GM21717 (cell line): ENCODE measurements at regions not wholly inside any gene's neighbourhood (a gene's known extent, or its start where the extent isn't known, plus 50 kb on each side); places are given as distances from the start of the nearest gene placed in this dataset.

Source experiments
- ATAC-seq: cut with Tn5 transposase; IDR thresholded peaks from one replicate; pipeline ENCODE4 v1.9.1; 2021; ENCODE audit warnings: mild to moderate bottlenecking, moderate library complexity; ENCODE audit not compliant: unreplicated experiment

DNA sequence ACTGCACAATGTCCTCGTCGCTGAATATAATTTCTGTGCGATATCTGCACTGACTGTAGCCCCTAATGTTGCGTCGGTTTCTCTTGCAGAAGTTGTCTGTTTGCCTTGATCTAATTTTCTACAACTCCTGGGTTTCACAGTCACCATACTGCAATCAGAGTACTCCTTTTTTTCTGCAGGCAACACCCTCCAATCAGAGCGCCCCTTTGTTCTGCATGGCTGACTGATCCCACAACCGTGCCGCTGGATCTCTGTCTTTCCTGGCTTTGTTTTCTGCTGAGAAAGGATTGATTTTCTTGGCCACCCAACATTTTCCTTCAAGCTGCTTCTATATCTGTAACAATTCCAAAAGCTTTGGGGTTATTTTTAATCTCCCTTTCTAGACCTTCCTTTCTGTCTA is 182.2 kb upstream of the SMARCA2 start:
- ATAC-seq = no peak

DNA sequence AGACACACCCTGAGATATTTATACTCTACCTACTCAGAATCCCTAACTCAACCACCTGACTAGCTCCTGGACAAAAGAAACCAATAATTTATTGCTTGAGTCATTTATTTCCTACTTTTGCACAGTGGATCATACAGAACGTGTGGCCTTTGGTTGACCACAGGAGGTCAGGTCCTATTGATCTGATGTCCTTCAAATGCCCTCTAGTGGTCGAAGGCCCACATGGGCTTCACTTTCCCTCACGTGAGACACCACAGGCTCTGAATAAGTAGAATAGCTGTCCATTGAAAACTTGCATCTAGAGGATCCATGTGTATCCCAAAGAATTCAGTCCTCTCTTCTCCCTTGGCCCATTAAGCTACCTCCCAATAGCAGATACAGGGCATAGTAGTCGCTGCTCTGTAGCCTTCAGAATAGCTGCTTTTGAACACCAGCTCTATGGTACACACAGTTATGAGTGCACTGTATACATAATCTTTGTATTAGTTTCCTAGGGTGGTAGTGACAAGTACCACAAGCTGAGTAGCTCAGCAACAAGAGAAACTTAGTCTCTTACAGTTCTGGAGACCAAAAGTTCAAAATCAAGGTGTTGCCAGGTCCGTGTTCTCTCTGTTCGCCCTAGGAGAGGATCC is 177.6 kb upstream of the SMARCA2 start:
- ATAC-seq = no peak

- no peak for ATAC-seq
Measured at GRCh38 chr9:1839909-1840308, 175.2 kb upstream of the SMARCA2 start.

GRCh38 chr9:1845425-1845824 is 169.7 kb upstream of the SMARCA2 start:
- no peak for ATAC-seq

DNA sequence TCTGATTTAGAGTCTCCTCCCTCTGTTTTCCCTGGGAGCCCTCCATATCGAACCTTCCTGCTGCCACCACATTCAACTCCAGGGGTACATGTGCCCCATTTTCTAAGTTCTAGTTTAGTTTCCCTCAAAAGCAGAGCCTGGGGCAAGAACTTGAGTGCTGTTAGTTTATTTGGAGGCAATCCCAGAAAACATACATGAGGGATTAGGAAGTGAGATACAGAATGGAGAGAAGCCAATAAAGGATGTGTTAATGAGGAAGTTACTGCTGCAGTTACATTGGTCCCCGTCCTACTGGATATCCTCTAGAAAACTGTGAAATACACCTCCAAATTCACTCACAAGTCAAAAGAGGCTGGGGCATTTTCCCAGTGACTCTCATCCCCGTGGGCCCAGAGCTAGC is 159.4 kb upstream of the SMARCA2 start:
- no peak for ATAC-seq

GRCh38 chr9:1857808-1858207 is 157.3 kb upstream of the SMARCA2 start:
- no peak for ATAC-seq

- ATAC-seq = peak; percentile 68
Measured at GRCh38 chr9:1869843-1870242, 145.3 kb upstream of the SMARCA2 start.

GRCh38 chr9:1870915-1871314 is 144.2 kb upstream of the SMARCA2 start:
- ATAC-seq = no peak

DNA sequence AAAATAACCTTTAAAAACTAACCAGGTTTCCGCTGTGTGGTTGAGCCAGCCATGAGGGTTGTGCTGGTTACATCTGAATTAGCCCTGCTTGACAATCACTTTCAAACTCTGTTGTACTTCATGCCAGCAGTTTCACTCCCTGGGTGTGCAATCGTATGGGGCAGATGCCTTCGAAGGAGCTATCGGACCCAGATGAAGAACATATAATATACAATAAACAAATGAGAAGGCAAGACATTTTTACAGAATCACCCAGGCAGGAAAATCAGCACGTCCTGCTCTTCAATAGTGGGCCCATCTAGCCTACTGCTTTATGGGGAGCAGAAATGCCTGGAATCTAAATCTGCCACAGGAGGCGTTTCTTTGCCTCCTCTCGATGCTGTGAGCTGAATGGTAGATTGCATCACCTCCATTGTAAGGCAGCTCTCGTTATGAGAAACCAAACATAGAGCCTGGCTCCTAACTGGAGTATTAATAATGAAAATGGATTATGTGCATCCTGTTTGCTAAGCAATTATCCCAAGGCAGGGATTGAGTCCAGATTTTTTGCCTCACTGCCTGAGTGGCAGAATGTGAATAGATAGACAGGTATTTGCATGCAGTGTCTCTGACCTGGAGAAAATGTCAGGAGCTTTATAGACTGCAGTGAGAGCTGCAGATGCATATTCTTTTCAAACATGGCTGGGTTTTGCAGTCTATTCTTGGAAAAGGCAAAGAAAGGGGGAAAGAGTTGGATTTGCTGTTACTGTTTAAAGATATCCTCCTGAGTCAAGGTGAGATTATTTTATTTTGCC is 143.3 kb upstream of the SMARCA2 start:
- no peak for ATAC-seq

DNA sequence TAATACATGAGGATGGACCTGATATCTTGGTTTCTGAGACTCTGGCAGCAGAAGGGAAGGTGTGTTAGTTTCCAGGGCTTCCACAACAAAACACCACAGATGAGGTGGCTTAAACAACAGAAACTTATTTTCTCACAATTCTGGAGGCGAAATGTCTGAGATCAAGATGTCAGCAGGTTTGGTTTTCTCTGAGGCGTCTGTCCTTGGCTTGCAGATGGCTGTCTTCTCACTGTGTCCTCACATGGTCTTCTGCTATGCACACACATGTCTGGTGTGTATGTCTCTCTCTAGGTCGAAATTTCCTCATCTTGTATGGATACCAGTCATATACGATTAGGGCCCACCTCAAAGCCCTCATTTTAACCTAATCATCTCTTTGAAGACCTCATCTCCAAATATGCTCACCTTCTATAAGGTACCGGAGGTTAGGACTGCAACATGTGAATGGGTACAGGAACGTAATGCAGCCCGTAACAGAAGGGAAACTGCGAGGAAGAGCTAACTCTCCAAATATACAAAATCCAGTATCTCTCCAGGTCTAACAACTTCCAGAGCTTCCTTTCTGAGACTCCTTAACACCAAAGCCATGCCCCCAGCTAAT is 139.8 kb upstream of the SMARCA2 start:
- no peak for ATAC-seq

DNA sequence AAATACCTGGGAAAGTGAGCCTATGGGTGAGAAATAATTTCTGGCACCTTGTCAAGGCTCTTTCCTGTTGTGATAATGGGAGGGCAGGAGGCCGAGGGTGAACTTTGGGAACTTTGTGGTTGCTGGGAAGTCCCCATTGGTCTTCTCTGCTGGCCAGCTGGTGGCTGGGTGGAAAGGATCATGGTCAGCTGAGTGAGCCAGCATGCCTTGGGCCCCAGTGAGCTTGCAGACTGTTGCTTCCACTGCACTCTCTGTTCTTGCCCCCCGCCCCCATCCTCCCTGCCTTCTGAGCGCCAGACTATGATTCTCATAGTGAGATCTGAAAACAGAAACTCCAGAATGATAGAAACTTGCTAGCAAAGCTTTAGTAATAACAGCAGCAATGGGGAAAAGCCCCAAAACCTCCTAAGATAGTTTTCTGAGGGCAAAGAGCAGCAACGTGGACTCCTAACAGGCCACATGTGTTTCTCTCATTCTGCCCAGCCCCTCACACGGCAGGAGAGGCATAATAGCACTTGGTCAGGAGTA is 139.2 kb upstream of the SMARCA2 start:
- ATAC-seq = peak; percentile 72

- no peak for ATAC-seq
Measured at GRCh38 chr9:1876891-1877496, 138.2 kb upstream of the SMARCA2 start.

DNA sequence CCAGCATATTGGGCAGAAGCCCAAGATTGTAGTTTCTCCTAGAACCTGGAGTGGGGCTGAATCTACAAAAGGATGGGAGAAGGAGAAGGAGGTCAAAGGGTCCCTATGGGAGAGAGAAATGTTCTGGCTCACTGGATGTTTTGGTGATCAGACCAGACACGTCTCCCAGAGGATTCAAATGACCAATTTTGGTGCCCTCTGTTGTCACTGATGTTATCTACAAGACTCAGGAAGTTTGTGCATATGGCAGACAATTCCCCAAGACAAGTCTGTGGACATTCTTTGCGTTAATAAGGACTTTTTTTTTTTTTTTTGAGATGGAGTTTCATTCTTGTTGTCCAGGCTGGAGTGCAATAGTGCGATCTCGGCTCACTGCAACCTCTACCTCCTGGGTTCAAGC is 137.2 kb upstream of the SMARCA2 start:
- no peak for ATAC-seq

DNA sequence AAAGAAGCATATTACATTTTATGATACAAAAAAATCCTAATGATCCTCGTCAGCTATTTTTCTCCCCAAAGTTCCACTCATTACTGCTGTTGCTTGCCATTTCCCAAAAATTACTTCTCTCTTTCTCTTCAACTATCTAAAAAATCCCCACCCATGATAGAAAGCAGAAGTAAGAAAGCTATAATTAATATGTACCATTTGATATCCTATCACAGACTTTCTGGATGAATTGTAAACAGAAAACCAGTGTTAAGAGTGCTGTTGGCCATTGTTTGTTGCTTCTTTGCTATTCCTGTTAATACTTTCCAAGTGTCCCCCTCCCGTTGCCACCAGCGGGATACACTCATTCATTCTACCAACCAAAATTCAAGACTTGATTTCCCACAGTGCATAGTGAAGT is 136.3 kb upstream of the SMARCA2 start:
- ATAC-seq = no peak

- ATAC-seq = peak; percentile 37
Measured at GRCh38 chr9:1879501-1879900, 135.6 kb upstream of the SMARCA2 start.

- ATAC-seq = no peak
Measured at GRCh38 chr9:1880038-1880565, 135.0 kb upstream of the SMARCA2 start.

DNA sequence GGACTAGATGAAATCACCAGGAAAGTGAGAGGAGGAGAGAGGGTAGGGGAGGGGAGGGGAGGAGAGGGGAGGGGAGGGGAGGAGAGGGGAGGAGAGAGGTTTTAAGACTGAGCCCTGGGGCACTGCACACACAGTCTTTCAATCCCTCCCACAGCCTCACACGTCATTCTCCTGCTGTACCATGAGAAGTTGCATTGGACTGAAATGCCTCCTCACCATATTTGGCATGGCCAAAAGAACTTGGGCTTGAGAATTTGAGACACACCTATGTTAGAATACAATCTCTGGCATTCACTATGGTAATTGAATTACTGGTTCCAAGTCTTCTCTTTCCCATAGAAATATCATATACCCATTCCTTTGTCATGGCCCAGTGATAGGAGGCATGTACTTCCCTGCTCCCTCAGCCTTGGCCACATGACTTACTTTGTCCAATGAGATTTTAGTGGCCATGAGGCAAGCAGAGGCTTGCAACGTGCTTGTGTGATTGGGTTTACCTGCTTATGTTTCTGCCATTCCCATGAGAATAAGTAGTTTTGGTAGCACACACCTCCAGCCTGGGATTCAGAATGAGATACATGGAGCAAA is 133.3 kb upstream of the SMARCA2 start:
- ATAC-seq = no peak

DNA sequence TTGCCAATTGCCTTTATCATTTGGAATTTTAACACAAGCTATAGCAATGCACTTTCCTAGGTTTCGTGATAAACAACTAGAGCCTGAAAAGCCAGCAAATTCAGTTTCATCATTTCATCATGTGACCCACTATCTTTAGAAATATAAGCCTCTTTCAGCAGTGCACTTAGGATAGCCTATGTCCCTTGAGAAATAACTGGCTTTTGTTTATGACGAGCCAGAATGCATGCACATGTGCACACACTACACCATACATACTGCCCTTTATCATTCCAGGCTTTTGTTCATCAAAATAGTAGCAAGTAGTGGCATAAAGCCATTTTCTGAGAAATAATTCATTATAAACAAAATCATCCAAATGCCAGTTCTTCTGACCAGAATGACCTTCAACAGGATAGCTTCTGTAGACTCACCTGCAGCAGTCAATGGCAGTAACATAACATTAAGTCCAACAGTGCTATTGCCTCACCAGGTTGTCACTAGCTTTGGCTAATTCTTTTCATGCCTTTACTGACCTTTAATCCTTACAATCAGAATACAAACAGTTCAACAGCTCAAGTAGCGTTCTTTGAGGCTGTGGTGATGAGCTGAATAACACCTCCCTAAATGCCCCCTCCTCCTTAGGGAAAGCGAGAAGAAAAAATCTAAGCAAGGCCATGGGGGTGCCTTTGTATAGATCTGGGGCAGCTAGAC is 132.3 kb upstream of the SMARCA2 start:
- no peak for ATAC-seq

DNA sequence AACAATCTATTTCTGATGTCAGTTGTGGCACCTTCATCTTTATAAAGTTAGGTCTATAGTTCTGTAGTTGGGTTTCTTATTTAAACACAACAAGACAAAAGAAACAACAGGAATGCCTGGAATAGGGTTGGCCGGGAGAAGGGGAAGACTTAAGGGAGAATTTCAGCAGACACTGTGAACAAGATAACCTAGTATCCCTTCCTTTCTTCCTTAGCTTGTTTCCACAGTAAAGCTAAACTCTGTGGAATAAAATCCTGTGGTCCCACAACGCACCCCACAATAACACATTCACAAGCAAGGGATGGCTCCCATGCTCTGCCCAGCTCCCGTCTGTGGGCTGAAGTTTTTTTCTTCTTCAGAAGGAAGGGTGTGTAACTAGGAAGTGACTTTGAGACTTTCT is 124.9 kb upstream of the SMARCA2 start:
- no peak for ATAC-seq

DNA sequence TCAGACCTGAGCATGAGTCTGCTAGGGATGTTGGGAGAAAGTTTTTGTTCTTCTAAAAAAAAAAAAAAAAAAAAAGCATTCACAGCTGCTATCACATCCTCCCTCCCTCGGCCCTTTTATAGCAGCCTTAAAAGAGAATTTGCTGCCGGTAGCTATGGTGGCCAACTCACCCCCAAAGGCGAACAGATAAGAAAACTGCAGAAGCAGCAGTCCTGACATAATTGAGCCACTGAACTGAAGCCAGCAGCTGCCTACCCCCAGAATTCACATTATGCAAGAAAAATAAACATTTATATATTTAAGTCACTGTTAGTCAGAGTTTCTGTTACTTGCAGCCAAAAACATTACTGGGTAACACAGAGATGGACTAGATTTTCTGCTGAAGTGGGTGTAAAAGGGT is 124.3 kb upstream of the SMARCA2 start:
- no peak for ATAC-seq
